ENCODE measurements at regions not wholly inside any gene's neighbourhood (a gene's known extent, or its start where the extent isn't known, plus 50 kb on each side); places are given as distances from the start of the nearest gene placed in this dataset.

GRCh38 chr1:55418208-55419000, 203.2 kb upstream of the USP24 start:
- DNase-seq: no peak

- no peak for DNase-seq
These were observed 201.1 kb upstream of the USP24 start for GRCh38 chr1:55416164-55416842.

GRCh38 chr1:55413286-55413685, 198.1 kb upstream of the USP24 start:
- DNase-seq: no peak

GRCh38 chr1:55412060-55412459, 196.9 kb upstream of the USP24 start:
- no peak for DNase-seq

GRCh38 chr1:55402671-55403464, 187.7 kb upstream of the USP24 start:
- no peak for DNase-seq

- no peak for DNase-seq
These were observed 187.0 kb upstream of the USP24 start for GRCh38 chr1:55402142-55402541.

GRCh38 chr1:55400508-55400907, 185.3 kb upstream of the USP24 start:
- DNase-seq: no peak

GRCh38 chr1:55399346-55399745, 184.2 kb upstream of the USP24 start:
- DNase-seq: no peak

- DNase-seq: no peak
These were observed 181.3 kb upstream of the USP24 start for GRCh38 chr1:55396381-55396891.

- no peak for DNase-seq
These were observed 173.8 kb upstream of the USP24 start for GRCh38 chr1:55388960-55389359.

- no peak for DNase-seq
These were observed 172.0 kb upstream of the USP24 start for GRCh38 chr1:55387145-55387544.

GRCh38 chr1:55386456-55386855, 171.3 kb upstream of the USP24 start:
- no peak for DNase-seq

GRCh38 chr1:55385402-55386018, 170.3 kb upstream of the USP24 start:
- DNase-seq: no peak

GRCh38 chr1:55384637-55385036, 169.5 kb upstream of the USP24 start:
- no peak for DNase-seq

- no peak for DNase-seq
These were observed 167.7 kb upstream of the USP24 start for GRCh38 chr1:55382806-55383305.

- no peak for DNase-seq
These were observed 166.8 kb upstream of the USP24 start for GRCh38 chr1:55381983-55382382.

GRCh38 chr1:55381491-55381890, 166.3 kb upstream of the USP24 start:
- no peak for DNase-seq

- no peak for DNase-seq
These were observed 165.3 kb upstream of the USP24 start for GRCh38 chr1:55380355-55380970.

GRCh38 chr1:55378582-55378981, 163.4 kb upstream of the USP24 start:
- no peak for DNase-seq

- no peak for DNase-seq
These were observed 161.7 kb upstream of the USP24 start for GRCh38 chr1:55376897-55377296.

GRCh38 chr1:55375617-55376258, 160.6 kb upstream of the USP24 start:
- DNase-seq: no peak

All from stimulated activated CD4-positive, alpha-beta T cell treated with anti-CD3 and anti-CD28 coated beads, Interleukin-4, amount 100 ng/mL, for 4 hours (primary cell).